Testis (tissue), 2 donors: ENCODE measurements at regions not wholly inside any gene's neighbourhood (a gene's known extent, or its start where the extent isn't known, plus 50 kb on each side); places are given as distances from the start of the nearest gene placed in this dataset.

Experiments
- DNase-seq: peaks from one replicate; pipeline ENCODE4 v3.0.0-alpha.2; 2019
- H3K27ac ChIP-seq, 2 donors: fragments of 200-600 bp; sonication (generic); one replicate each; pipeline ENCODE4 v1.5.1; 2019
- H3K27me3 ChIP-seq: fragments of 200-600 bp; sonication (generic); one replicate; pipeline ENCODE4 v1.5.1; 2019
- H3K36me3 ChIP-seq: fragments of 200-600 bp; sonication (generic); one replicate; pipeline ENCODE4 v1.5.1; 2017; ENCODE audit warnings: low read depth; ENCODE audit errors: missing control alignments
- H3K4me1 ChIP-seq: fragments of 200-600 bp; sonication (generic); one replicate; pipeline ENCODE4 v1.5.1; 2019
- H3K4me3 ChIP-seq, 2 donors: fragments of 200-600 bp; sonication (generic); one replicate each; pipeline ENCODE4 v1.5.1; 2017 to 2019
- H3K9me3 ChIP-seq: fragments of 200-600 bp; sonication (generic); one replicate; pipeline ENCODE4 v1.5.1; 2017
- POLR2A ChIP-seq: fragments of 450-650 bp; IDR thresholded peaks from one replicate; pipeline ENCODE4 v1.6.1; 2017; ENCODE audit warnings: antibody characterized with exemption, mild to moderate bottlenecking, moderate library complexity
- WGBS, 2 donors: methylation state at CpG; one replicate each; pipeline ENCODE4 v1.1.5; 2018; 5-methylcytosine and 5-hydroxymethylcytosine counted together
- intact Hi-C: fragments of 100-400 bp; cut with DNase I; formaldehyde crosslinking; loops from one replicate; pipeline ENCODE4 v1.15.1; 2023; ENCODE audit warnings: low total_unique reads
- TF ChIP-seq, protein P1 (sequence below), 3 experiments: fragments of 450-650 bp in 2 of 3; fragments of 200-600 bp in 1 of 3; sonication (generic) in 1 of 3; IDR thresholded peaks; one replicate each; pipeline ENCODE4 v1.5.1; 2016 to 2019; ENCODE audit warnings: antibody characterized with exemption in 3 of 3, mild to moderate bottlenecking in 2 of 3, moderate library complexity in 1 of 3

DNA sequence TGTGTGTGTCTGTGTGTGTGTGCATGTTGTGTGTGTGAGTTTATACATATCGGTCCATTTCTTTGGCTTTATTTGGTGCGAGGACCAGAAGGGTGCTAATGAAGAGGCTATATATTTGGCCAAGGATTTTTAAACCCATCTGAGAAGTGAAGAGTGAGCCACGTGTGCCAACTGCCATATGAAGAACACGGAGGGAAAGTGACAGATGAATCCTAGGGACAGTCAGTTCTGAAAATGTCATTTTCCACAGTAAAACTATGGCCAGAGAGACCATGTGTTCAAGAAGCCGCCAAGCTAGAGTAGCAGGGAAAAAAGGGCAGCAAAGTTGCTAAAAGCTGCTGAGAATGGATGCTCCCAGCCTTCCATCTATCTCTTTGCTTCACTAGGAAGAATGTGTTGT lies 297.3 kb upstream of the LMCD1 start:
- WGBS, 2 donors: 69 to 79% methylated on average over 5 of the region's 5 CpGs
- Histone ChIP-seq H3K9me3 (no peaks in the 10 kb centered on the region), H3K4me3 (no peak overlapping the region), H3K27me3 (no peaks in the 10 kb centered on the region), H3K27ac (no peak overlapping the region), H3K4me1 (no peaks in the 10 kb centered on the region), H3K36me3 (no peaks in the 10 kb centered on the region)
- DNase-seq: no peak
- intact Hi-C loops: no loop called here
- TF ChIP-seq, protein P1, sequence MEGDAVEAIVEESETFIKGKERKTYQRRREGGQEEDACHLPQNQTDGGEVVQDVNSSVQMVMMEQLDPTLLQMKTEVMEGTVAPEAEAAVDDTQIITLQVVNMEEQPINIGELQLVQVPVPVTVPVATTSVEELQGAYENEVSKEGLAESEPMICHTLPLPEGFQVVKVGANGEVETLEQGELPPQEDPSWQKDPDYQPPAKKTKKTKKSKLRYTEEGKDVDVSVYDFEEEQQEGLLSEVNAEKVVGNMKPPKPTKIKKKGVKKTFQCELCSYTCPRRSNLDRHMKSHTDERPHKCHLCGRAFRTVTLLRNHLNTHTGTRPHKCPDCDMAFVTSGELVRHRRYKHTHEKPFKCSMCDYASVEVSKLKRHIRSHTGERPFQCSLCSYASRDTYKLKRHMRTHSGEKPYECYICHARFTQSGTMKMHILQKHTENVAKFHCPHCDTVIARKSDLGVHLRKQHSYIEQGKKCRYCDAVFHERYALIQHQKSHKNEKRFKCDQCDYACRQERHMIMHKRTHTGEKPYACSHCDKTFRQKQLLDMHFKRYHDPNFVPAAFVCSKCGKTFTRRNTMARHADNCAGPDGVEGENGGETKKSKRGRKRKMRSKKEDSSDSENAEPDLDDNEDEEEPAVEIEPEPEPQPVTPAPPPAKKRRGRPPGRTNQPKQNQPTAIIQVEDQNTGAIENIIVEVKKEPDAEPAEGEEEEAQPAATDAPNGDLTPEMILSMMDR (IDR thresholded peaks at IDR 0.05): no peak
- TF ChIP-seq POLR2A: no peak

GRCh38 chr3:8204853-8205650 lies 296.6 kb upstream of the LMCD1 start:
- no peaks in the 10 kb centered on the region for H3K27me3 ChIP-seq
- no peaks in the 10 kb centered on the region for H3K4me1 ChIP-seq
- no peak overlapping the region for H3K4me3 ChIP-seq
- intact Hi-C loops: no loop called here
- WGBS, 2 donors: 80 to 90% methylated on average over 5 of the region's 5 CpGs
- H3K36me3 ChIP-seq: no peaks in the 10 kb centered on the region
- no peak for TF ChIP-seq POLR2A
- TF ChIP-seq, protein P1 (IDR thresholded peaks at IDR 0.05): no peak
- H3K27ac ChIP-seq: no peak overlapping the region
- no peaks in the 10 kb centered on the region for H3K9me3 ChIP-seq
- no peak for DNase-seq

DNA sequence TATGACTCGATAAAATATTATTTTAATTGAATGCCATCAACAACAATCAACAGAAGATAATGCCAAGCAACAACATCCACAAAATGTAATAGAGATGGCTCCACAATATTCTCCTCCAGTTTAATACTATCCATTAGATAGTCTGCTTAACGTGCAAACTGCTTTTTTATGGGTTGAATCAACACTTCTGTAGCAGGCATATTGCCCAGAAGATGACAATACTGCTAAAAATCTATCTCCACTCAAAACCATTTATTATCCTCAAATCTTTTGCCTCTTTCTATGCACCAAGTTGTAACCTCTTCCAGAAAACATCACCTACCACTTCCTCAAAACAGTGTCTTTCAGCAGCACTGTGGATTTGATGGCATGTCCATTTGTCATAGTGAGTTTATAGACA lies 295.7 kb upstream of the LMCD1 start:
- Histone ChIP-seq H3K9me3 (no peaks in the 10 kb centered on the region), H3K36me3 (no peaks in the 10 kb centered on the region), H3K4me1 (no peaks in the 10 kb centered on the region), H3K27ac (no peak overlapping the region), H3K4me3 (no peak overlapping the region), H3K27me3 (no peaks in the 10 kb centered on the region)
- no peak for TF ChIP-seq POLR2A
- TF ChIP-seq, protein P1 (IDR thresholded peaks at IDR 0.05): no peak
- WGBS, 2 donors: 67 to 74% methylated on average over 2 of the region's 2 CpGs
- intact Hi-C loops: no loop called here
- no peak for DNase-seq

- TF ChIP-seq POLR2A: no peak
- TF ChIP-seq, protein P1 (IDR thresholded peaks at IDR 0.05): no peak
- intact Hi-C loops: no loop called here
- no peak for DNase-seq
- Histone ChIP-seq H3K27me3 (no peaks in the 10 kb centered on the region), H3K4me3 (no peak overlapping the region), H3K36me3 (no peaks in the 10 kb centered on the region), H3K4me1 (no peaks in the 10 kb centered on the region), H3K9me3 (no peaks in the 10 kb centered on the region), H3K27ac (no peak overlapping the region)
- 55 to 61% methylated on average over 3 of the region's 3 CpGs for WGBS, 2 donors
Measured at GRCh38 chr3:8206971-8207617, 294.5 kb upstream of the LMCD1 start.
